AG04449 (cell line): ENCODE measurements at regions not wholly inside any gene's neighbourhood (a gene's known extent, or its start where the extent isn't known, plus 50 kb on each side); places are given as distances from the start of the nearest gene placed in this dataset.
"Not testable (repeated sequence)": the region's sequence is repeated elsewhere in the genome, so short reads cannot be mapped to it uniquely, and the experiment has no call there.

Source experiments
- CTCF ChIA-PET: fragments of 350-600 bp; formaldehyde crosslinking; extraction: SDS; loops from one replicate; lab custom pipeline; 2021; ENCODE audit warnings: antibody characterized with exemption; lab: Yijun Ruan, JAX
- POLR2A ChIA-PET: fragments of 400-600, 350-600 bp; formaldehyde crosslinking; extraction: SDS; loops from one replicate; lab custom pipeline; 2020; ENCODE audit warnings: antibody characterized with exemption, inconsistent platforms; lab: Yijun Ruan, JAX
- DNase-seq: peaks from one replicate; pipeline ENCODE4 v3.0.0-alpha.2; 2010; ENCODE audit warnings: low read depth, low spot score
- H3K4me3 ChIP-seq: 2 replicates; pipeline ENCODE4 v1.5.1; 2011; ENCODE audit warnings: low read depth, mild to moderate bottlenecking, control low read depth, low read length
- TF ChIP-seq, protein P1 (sequence below): IDR thresholded peaks from one replicate; pipeline ENCODE4 v1.5.1; 2011; ENCODE audit warnings: mild to moderate bottlenecking, moderate library complexity, low read length, control low read depth, inconsistent platforms; ENCODE audit not compliant: insufficient read depth; ENCODE audit errors: missing control alignments

DNA sequence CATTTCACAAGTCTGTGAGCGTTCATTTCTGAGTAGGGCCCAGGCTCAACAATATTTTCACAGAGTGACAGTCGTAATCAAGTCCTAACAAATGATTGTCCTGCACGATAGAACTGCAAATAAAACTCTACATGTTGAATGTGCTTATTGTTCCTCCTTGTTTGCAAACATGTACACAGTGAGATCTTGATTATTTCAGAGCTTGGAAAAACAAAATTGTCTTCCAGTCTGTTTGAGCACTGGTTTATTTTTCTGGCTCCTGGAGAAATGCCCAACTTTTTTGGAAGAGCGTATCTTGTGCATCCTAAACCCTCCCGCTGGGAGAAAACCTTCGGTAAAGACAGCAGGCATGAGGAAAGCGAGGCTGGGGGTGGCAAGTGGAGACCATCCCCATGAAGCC is 91.1 kb downstream of the TEX36 start:
- no peak overlapping the region for H3K4me3 ChIP-seq
- ChIA-PET CTCF (no interaction called here), POLR2A (no interaction called here)
- DNase-seq, result no peak
- TF ChIP-seq, protein P1, sequence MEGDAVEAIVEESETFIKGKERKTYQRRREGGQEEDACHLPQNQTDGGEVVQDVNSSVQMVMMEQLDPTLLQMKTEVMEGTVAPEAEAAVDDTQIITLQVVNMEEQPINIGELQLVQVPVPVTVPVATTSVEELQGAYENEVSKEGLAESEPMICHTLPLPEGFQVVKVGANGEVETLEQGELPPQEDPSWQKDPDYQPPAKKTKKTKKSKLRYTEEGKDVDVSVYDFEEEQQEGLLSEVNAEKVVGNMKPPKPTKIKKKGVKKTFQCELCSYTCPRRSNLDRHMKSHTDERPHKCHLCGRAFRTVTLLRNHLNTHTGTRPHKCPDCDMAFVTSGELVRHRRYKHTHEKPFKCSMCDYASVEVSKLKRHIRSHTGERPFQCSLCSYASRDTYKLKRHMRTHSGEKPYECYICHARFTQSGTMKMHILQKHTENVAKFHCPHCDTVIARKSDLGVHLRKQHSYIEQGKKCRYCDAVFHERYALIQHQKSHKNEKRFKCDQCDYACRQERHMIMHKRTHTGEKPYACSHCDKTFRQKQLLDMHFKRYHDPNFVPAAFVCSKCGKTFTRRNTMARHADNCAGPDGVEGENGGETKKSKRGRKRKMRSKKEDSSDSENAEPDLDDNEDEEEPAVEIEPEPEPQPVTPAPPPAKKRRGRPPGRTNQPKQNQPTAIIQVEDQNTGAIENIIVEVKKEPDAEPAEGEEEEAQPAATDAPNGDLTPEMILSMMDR, result no peak

DNA sequence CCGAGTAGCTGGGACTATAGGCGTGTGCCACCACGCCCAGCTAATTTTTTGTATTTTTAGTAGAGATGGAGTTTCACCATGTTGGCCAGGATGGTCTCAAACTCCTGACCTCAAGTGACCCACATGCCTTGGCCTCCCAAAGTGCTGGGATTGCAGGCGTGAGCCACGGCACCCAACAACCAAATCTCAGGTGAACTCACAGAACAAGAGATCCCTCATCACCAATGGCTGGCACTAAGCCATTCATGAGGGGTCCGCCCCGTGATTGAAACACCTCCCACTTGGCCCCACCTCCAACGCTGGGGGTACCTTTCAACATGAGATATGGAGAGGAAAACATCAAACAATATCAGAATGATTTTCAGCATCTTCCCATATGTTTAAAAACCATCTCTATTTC is 94.2 kb downstream of the TEX36 start:
- H3K4me3 ChIP-seq, DNase-seq, POLR2A ChIA-PET, CTCF ChIA-PET: not testable (repeated sequence)

DNA sequence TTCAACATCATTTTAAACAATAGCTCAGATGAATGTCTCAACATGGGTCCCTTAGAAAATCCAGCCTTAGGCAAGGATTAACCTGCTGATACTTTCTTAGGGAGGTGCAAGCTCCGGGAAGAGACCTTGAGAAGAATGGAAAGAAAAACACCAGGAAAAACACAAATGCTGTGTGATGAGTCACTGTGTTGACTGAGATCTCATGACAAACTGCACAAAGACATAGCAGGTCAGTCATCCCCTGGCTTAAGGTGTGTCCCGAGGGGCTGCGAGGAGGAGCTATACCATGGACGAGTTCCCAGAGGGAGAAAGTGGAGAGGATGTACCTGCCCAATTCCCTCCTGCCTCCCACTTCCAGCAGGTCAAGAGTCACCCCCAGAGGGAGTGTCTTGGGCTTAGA is 98.0 kb downstream of the TEX36 start:
- ChIA-PET POLR2A (no interaction called here), CTCF (no interaction called here)
- no peak for DNase-seq
- TF ChIP-seq, protein P1, result no peak
- no peak overlapping the region for H3K4me3 ChIP-seq

DNA sequence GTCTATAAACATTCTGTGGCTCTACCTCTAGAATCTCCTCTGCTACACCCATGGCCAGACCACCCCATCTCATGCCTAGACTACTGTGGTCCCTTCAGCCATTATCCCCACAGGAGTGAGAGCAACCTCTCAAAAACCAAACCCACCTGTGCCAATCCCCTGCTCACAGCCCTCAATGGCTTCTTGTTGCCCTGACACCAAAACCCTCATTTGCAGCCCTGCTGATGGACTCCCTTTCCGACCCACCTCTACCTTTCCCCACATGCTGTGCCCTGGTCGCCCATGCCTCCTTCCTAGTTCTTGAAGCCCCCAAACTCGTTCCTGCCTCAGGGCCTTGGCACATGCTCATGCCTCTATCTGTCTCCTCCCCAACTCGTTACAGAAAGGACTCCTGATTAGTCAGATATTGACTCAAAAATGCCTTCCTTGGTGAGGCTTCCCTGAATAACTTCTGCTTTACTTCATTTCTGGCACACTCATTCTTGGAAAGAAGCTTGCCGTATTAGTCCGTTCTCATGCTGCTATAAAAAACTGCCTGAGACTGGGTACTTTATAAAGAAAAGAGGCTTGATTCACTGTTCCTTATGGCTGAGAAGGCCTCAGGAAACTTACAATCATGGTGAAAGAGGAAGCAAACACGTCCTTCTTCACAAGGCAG is 104.2 kb downstream of the TEX36 start:
- ChIA-PET POLR2A (no interaction called here), CTCF (no interaction called here)
- H3K4me3 ChIP-seq, result no peak overlapping the region
- no peak for DNase-seq
- TF ChIP-seq, protein P1, result no peak

DNA sequence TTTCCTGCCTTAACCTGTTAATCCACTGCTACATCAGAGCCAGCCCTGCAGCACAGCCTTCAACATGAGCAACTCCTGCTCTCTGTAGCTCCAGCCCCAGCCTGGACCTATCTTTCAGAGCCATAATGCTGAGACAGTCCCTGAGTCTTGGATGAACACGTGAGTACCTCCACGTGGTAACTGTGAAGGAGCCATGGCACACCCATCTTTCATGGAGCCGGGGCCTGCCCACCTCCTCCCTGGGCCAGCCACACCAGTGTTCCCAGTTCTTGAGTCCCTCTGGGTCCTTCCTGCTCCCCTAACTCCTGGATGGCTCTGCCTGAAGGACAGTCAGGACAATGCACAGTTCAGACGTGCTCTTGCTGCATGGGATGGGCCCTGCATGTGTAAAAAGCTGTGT is 107.1 kb downstream of the TEX36 start:
- TF ChIP-seq, protein P1, result no peak
- CTCF ChIA-PET, result no interaction called here

DNA sequence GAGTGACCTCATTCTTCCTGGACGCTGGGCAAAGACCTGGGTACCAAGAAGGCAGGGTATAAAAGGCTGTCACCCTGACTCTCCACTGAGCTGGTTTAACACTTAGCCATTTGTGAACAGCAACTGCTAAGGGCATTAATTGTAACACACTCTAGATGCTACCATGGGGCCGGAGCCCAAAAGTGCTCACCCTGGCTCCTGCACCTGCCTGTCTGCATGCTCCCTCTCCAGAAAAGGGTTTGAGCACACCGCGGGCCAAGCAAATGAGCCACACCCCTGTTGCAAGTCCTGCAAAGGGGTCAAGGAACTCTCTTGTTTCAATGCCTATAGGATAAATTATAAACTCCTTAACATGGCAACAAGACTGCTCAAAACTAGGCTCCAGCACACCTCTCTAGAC is 114.8 kb downstream of the TEX36 start:
- CTCF ChIA-PET, result no interaction called here
- no peak overlapping the region for H3K4me3 ChIP-seq
- POLR2A ChIA-PET, result no interaction called here
- no peak for DNase-seq
- TF ChIP-seq, protein P1, result no peak

More for the DNA sequence above, 107.1 kb downstream of the TEX36 start:
- H3K4me3 ChIP-seq, result no peak overlapping the region
- POLR2A ChIA-PET, result no interaction called here
- DNase-seq, result no peak

DNA sequence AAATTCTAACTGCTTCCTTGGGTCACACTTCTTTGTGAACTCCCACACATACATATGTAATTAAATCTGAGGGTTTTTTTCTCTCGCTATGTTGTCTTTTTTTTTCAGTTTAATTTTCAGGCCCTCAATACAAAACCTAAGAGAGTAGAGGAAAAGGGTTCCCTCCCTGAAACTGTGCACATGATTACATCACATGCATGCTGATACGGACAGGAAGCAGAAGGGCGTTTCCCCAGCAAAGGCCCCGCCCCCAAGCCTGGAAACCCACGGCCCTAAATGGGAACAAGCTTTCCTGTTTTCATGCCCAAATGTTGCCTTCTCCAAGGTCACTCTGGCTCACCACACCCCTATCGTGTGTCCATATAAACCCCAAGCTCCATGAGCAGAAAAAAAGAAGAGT is 115.4 kb downstream of the TEX36 start:
- CTCF ChIA-PET, result no interaction called here
- H3K4me3 ChIP-seq, result no peak overlapping the region
- DNase-seq, result no peak
- POLR2A ChIA-PET, result no interaction called here
- TF ChIP-seq, protein P1, result no peak
